PC-9 (cell line): ENCODE measurements at regions not wholly inside any gene's neighbourhood (a gene's known extent, or its start where the extent isn't known, plus 50 kb on each side); places are given as distances from the start of the nearest gene placed in this dataset.

Experiments
- BruUV-seq: library from RNA; stranded (reverse); fragments of 400-500 nt; replicated peaks from 2 replicates; lab custom pipeline; 2021; lab: Mats Ljungman, UMichigan
- CTCF ChIA-PET: fragments of 300-600 bp; sonication (Branson Sonifier 250); formaldehyde crosslinking; loops from one replicate; lab custom pipeline; 2022; ENCODE audit warnings: antibody characterized with exemption; lab: Charles Lee
- POLR2A ChIA-PET: fragments of 300-600 bp; sonication (Branson Sonifier 250); formaldehyde crosslinking; loops from one replicate; lab custom pipeline; 2022; ENCODE audit warnings: antibody characterized with exemption; ENCODE audit not compliant: unreplicated experiment; lab: Charles Lee
- DNase-seq, 2 experiments: peaks; one replicate each; pipeline versions ENCODE4 v3.0.0 to v3.0.0-alpha.2; 2015 to 2022; ENCODE audit warnings: mixed read lengths in 1 of 2
- H2AFZ ChIP-seq: fragments of 200-600 bp; sonication (generic); 2 replicates; pipeline ENCODE4 v1.8.1; 2017; ENCODE audit warnings: antibody characterized with exemption
- H3F3A ChIP-seq: fragments of 200-600 bp; sonication (generic); 2 replicates; pipeline ENCODE4 v1.8.1; 2017; ENCODE audit warnings: antibody characterized with exemption, mild to moderate bottlenecking, low read depth; ENCODE audit not compliant: insufficient read depth
- H3K27ac ChIP-seq: fragments of 200-600 bp; sonication (generic); 2 replicates; pipeline ENCODE4 v1.6.1; 2016; ENCODE audit warnings: mixed run types
- H3K27me3 ChIP-seq: fragments of 200-600 bp; sonication (generic); 2 replicates; pipeline ENCODE4 v1.6.1; 2016; ENCODE audit warnings: low read depth, mixed run types; ENCODE audit not compliant: insufficient read depth
- H3K36me3 ChIP-seq: fragments of 200-600 bp; sonication (generic); 2 replicates; pipeline ENCODE4 v1.6.1; 2016; ENCODE audit warnings: low read depth, mixed run types
- H3K4me1 ChIP-seq: fragments of 200-600 bp; sonication (generic); replicated peaks from 2 replicates; pipeline ENCODE4 v1.6.1; 2016; ENCODE audit warnings: mixed run types; ENCODE audit not compliant: insufficient read depth
- H3K4me2 ChIP-seq: fragments of 200-600 bp; sonication (generic); 2 replicates; pipeline ENCODE4 v1.6.1; 2017; ENCODE audit warnings: mixed run types
- H3K4me3 ChIP-seq: fragments of 200-600 bp; sonication (generic); 2 replicates; pipeline ENCODE4 v1.6.1; 2016; ENCODE audit warnings: mixed run types
- H3K79me2 ChIP-seq: fragments of 200-600 bp; sonication (generic); 2 replicates; pipeline ENCODE4 v1.6.1; 2017; ENCODE audit warnings: low read depth, mixed run types
- H3K9me2 ChIP-seq: fragments of 200-600 bp; sonication (generic); 2 replicates; pipeline ENCODE4 v1.8.1; 2017; ENCODE audit warnings: mild to moderate bottlenecking; ENCODE audit not compliant: insufficient read depth
- H3K9me3 ChIP-seq: fragments of 200-600 bp; sonication (generic); 2 replicates; pipeline ENCODE4 v1.8.1; 2016; ENCODE audit warnings: low read depth; ENCODE audit not compliant: insufficient read depth
- H4K20me1 ChIP-seq: fragments of 200-600 bp; sonication (generic); 2 replicates; pipeline ENCODE4 v1.8.1; 2017; ENCODE audit not compliant: insufficient read depth
- EZH2 ChIP-seq: fragments of 200-600 bp; sonication (generic); IDR thresholded peaks from 2 replicates; pipeline ENCODE4 v1.8.0; 2017; ENCODE audit warnings: antibody characterized with exemption, low read depth
- intact Hi-C: fragments of 100-400 bp; cut with micrococcal nuclease; formaldehyde crosslinking; loops from one replicate; pipeline ENCODE4 v1.10.0; 2022; ENCODE audit not compliant: unreplicated experiment
- TF ChIP-seq, protein P1 (sequence below): fragments of 200-600 bp; sonication (generic); conservative IDR thresholded peaks from 2 replicates; pipeline ENCODE4 v1.6.1; 2017; ENCODE audit warnings: mixed run types, antibody characterized with exemption, mild to moderate bottlenecking, moderate library complexity

DNA sequence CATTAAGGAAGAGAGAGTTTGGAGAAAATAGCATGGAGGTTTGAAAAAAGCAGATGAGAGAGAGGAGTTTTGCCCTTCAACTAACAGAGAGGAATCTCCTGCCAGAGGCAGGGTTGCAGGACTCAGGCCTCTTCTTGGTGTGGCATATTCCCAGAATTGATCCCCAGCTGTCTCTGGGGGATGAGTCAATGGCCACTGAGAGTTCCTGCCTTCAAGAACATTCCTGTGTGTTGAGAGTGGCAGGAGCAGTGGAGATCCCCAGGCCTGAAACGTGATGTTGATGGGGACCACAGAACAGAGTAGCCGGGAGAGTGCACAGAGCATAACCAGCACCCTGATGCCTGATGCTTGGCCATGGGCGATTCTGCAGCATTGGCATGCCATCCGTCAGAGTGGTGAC is 348.4 kb upstream of the THBS1 start:
- no peaks in the 10 kb centered on the region for H4K20me1 ChIP-seq
- H3K27me3 ChIP-seq, result no peaks in the 10 kb centered on the region
- H3K27ac ChIP-seq, result no peak overlapping the region
- H2AFZ ChIP-seq, result no peak overlapping the region
- intact Hi-C loops, result loop anchor here (10.0 kb wide), 1 partner anchor 72 kb away; no protein-coding TSS in a partner anchor
- H3F3A ChIP-seq, result peaks cover 10% of the 10 kb centered on the region; the same call in 1 of the 2 replicates
- no peaks in the 10 kb centered on the region for H3K9me3 ChIP-seq
- H3K36me3 ChIP-seq, result no peaks in the 10 kb centered on the region
- no peak overlapping the region for H3K4me2 ChIP-seq
- BruUV-seq, result no TSS peak
- ChIA-PET POLR2A (no interaction called here), CTCF (no interaction called here)
- DNase-seq, result peak in 1 of 2 experiments; percentile 44
- no peak overlapping the region for H3K4me3 ChIP-seq
- peaks cover 27% of the 10 kb centered on the region for H3K4me1 ChIP-seq
- H3K9me2 ChIP-seq, result no peaks in the 10 kb centered on the region
- no peaks in the 10 kb centered on the region for H3K79me2 ChIP-seq
- no peak for TF ChIP-seq EZH2
- TF ChIP-seq, protein P1, sequence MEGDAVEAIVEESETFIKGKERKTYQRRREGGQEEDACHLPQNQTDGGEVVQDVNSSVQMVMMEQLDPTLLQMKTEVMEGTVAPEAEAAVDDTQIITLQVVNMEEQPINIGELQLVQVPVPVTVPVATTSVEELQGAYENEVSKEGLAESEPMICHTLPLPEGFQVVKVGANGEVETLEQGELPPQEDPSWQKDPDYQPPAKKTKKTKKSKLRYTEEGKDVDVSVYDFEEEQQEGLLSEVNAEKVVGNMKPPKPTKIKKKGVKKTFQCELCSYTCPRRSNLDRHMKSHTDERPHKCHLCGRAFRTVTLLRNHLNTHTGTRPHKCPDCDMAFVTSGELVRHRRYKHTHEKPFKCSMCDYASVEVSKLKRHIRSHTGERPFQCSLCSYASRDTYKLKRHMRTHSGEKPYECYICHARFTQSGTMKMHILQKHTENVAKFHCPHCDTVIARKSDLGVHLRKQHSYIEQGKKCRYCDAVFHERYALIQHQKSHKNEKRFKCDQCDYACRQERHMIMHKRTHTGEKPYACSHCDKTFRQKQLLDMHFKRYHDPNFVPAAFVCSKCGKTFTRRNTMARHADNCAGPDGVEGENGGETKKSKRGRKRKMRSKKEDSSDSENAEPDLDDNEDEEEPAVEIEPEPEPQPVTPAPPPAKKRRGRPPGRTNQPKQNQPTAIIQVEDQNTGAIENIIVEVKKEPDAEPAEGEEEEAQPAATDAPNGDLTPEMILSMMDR, result no peak

DNA sequence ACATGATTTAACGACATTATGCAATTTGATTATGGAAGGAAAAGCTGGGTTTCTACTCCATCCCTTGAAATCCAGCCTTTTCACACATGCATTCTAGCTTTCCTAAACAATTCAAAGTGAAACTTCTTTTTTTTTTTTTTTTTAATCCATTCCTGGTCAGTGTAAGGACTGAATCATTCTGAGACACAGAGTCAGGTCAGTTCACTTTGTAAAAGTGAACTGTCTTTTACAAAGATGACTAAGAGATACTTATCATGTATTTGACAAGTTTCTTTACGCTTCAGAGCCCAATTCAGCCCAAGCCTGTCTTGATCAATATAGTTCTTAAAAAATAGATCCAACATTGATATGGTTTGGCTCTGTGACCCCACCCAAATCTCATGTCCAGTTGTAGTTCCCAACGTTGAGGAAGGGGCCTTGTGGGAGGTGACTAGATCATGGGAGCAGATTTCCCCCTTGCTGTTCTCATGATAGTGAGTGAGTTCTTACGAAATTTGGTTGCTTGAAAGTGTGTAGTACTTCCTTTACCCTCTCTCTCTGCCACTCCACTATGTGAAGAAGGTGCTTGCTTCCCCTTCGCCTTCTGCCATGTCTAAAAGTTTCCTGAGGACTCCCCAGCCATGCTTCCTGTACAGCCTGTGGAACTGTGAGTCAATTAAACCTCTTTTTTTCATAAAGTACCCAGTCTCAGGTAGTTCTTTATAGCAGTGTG is 345.6 kb upstream of the THBS1 start:
- Histone ChIP-seq H3K4me3 (peak overlapping the region; percentile 31; the same call in 1 of the 2 replicates), H3F3A (peaks cover 10% of the 10 kb centered on the region; the same call in 1 of the 2 replicates), H3K79me2 (no peaks in the 10 kb centered on the region), H2AFZ (no peak overlapping the region), H4K20me1 (no peaks in the 10 kb centered on the region), H3K27ac (peak overlapping the region; percentile 82), H3K4me2 (peak overlapping the region; percentile 61), H3K4me1 (peaks cover 36% of the 10 kb centered on the region), H3K27me3 (no peaks in the 10 kb centered on the region), H3K9me2 (no peaks in the 10 kb centered on the region), H3K9me3 (no peaks in the 10 kb centered on the region), H3K36me3 (no peaks in the 10 kb centered on the region)
- BruUV-seq, result no TSS peak
- intact Hi-C loops, result loop anchor here (1.0 to 10.0 kb wide), 2 partner anchors 70 to 345 kb away; no protein-coding TSS in a partner anchor
- CTCF ChIA-PET, result interaction anchor here (0.6 kb wide), 2 partner anchors 60 to 346 kb away, joined by 4 to 5 read pairs; partner anchors contain the start of gene THBS1
- TF ChIP-seq EZH2, result no peak
- TF ChIP-seq, protein P1, result no peak
- POLR2A ChIA-PET, result interaction anchor here (0.6 kb wide), 3 partner anchors 63 to 345 kb away, joined by 5 to 12 read pairs (median 10); no protein-coding TSS in a partner anchor
- peak; percentile 39 to 87 for DNase-seq

DNA sequence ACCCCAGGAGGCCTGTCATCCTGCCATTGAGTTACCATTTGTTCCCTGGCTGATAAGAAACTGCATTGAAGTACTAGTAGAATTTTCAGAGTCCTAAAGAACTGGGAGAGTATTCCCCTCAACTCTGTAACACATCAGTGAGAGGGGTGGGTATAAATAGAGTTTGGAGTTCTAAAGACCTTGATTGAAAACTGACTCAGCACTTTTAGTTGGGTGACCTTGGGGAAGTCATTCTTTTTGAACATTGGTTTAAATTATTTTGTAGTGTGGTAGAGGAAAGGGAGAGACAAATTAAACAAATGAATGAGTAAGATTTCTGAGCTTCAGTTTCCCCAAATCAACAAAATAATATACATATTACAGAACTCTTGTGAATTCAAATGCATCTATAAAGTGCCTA is 344.5 kb upstream of the THBS1 start:
- TF ChIP-seq, protein P1, result no peak
- no peak for TF ChIP-seq EZH2
- Histone ChIP-seq H4K20me1 (no peaks in the 10 kb centered on the region), H3K4me1 (peaks cover 36% of the 10 kb centered on the region), H3K4me3 (no peak overlapping the region), H2AFZ (no peak overlapping the region), H3F3A (peaks cover 10% of the 10 kb centered on the region; the same call in 1 of the 2 replicates), H3K4me2 (no peak overlapping the region), H3K79me2 (no peaks in the 10 kb centered on the region), H3K36me3 (no peaks in the 10 kb centered on the region), H3K9me3 (no peaks in the 10 kb centered on the region), H3K9me2 (no peaks in the 10 kb centered on the region), H3K27me3 (no peaks in the 10 kb centered on the region), H3K27ac (peak overlapping the region; percentile 82; the same call in 1 of the 2 replicates)
- POLR2A ChIA-PET, result interaction anchor here (0.6 kb wide), 1 partner anchor 31 kb away, joined by 3 read pairs; no protein-coding TSS in a partner anchor
- CTCF ChIA-PET, result no interaction called here
- no TSS peak for BruUV-seq
- intact Hi-C loops, result loop anchor here (10.0 kb wide), 1 partner anchor 68 kb away; no protein-coding TSS in a partner anchor
- DNase-seq, result no peak
